Common myeloid progenitor, CD34-positive (primary cell): ENCODE measurements at regions not wholly inside any gene's neighbourhood (a gene's known extent, or its start where the extent isn't known, plus 50 kb on each side); places are given as distances from the start of the nearest gene placed in this dataset.

Source experiments
- CTCF ChIA-PET: fragments of 350-600 bp; sonication (Branson Sonifier 250); formaldehyde crosslinking; loops from one replicate; lab custom pipeline; 2021; ENCODE audit warnings: antibody characterized with exemption; lab: Charles Lee
- POLR2A ChIA-PET: fragments of 350-600 bp; sonication (Branson Sonifier 250); formaldehyde crosslinking; loops from one replicate; lab custom pipeline; 2021; ENCODE audit warnings: antibody characterized with exemption; lab: Charles Lee
- DNase-seq, 3 donors: peaks; one replicate each; pipeline versions ENCODE4 v3.0.0 to v3.0.0-alpha.2; 2013
- H3K27ac ChIP-seq, 2 experiments: 1 replicate in 1 of 2; 2 replicates in 1 of 2; pipeline ENCODE4 v1.7.0; 2013; ENCODE audit warnings: inconsistent platforms in 2 of 2, low read length in 2 of 2, mild to moderate bottlenecking in 2 of 2, low read depth in 1 of 2, moderate library complexity in 1 of 2; ENCODE audit not compliant: severe bottlenecking in 2 of 2, insufficient read depth in 1 of 2, poor library complexity in 1 of 2
- H3K27me3 ChIP-seq, 5 experiments: replicated peaks in 2 of 5; 1 replicate in 3 of 5; 2 replicates in 2 of 5; pipeline versions ENCODE4 v1.6.1 to v1.7.0; 2013; ENCODE audit warnings: low read length in 4 of 5, mild to moderate bottlenecking in 2 of 5, moderate library complexity in 2 of 5, inconsistent platforms in 1 of 5; ENCODE audit not compliant: insufficient read depth in 5 of 5, control insufficient read depth in 4 of 5
- H3K36me3 ChIP-seq, 4 experiments: 1 replicate in 2 of 4; 2 replicates in 2 of 4; pipeline versions ENCODE4 v1.6.1 to v1.7.0; 2013; ENCODE audit warnings: low read length in 3 of 4, control low read depth in 1 of 4, mild to moderate bottlenecking in 1 of 4; ENCODE audit not compliant: control insufficient read depth in 4 of 4, insufficient read depth in 4 of 4
- H3K4me1 ChIP-seq, 4 experiments: 1 replicate in 3 of 4; 2 replicates in 1 of 4; pipeline versions ENCODE4 v1.6.1 to v1.7.1; 2013; ENCODE audit warnings: low read length in 3 of 4, mild to moderate bottlenecking in 3 of 4, control low read depth in 1 of 4, inconsistent platforms in 1 of 4, moderate library complexity in 1 of 4; ENCODE audit not compliant: control insufficient read depth in 4 of 4, insufficient read depth in 4 of 4; ENCODE audit errors: control extremely low read depth in 1 of 4
- H3K4me3 ChIP-seq, 7 experiments: 1 replicate in 4 of 7; 2 replicates in 3 of 7; pipeline versions ENCODE4 v1.5.1 to v1.7.0; 2013; ENCODE audit warnings: mild to moderate bottlenecking in 7 of 7, low read length in 6 of 7, moderate library complexity in 6 of 7, inconsistent platforms in 2 of 7, low read depth in 2 of 7, control low read depth in 1 of 7; ENCODE audit not compliant: insufficient read depth in 4 of 7, control insufficient read depth in 1 of 7; ENCODE audit errors: extremely low read depth in 1 of 7
- H3K9me3 ChIP-seq, 5 experiments: 1 replicate in 4 of 5; 2 replicates in 1 of 5; pipeline versions ENCODE4 v1.6.1 to v1.7.1; 2013; ENCODE audit warnings: low read length in 4 of 5, mild to moderate bottlenecking in 2 of 5, inconsistent platforms in 1 of 5, low read depth in 1 of 5, moderate library complexity in 1 of 5; ENCODE audit not compliant: control insufficient read depth in 4 of 5, insufficient read depth in 2 of 5; ENCODE audit errors: control extremely low read depth in 1 of 5
- WGBS: methylation state at CpG from one replicate; pipeline ENCODE4 v1.1.5; 2013; ENCODE audit not compliant: insufficient coverage; 5-methylcytosine and 5-hydroxymethylcytosine counted together

- Histone ChIP-seq H3K9me3 (no peaks in the 10 kb centered on the region), H3K27me3 (no peaks in the 10 kb centered on the region), H3K4me3 (no peak overlapping the region), H3K4me1 (no peaks in the 10 kb centered on the region), H3K36me3 (no peaks in the 10 kb centered on the region), H3K27ac (no peak overlapping the region)
- CTCF ChIA-PET = interaction anchor here (0.6 to 1.0 kb wide), 2 partner anchors 9 to 531 kb away, joined by 3 read pairs; no protein-coding TSS in a partner anchor
- DNase-seq = no peak
- 60% methylated on average over 1 of the region's 1 CpG for WGBS
- POLR2A ChIA-PET = no interaction called here
These were observed 910.4 kb upstream of the CITED2 start for GRCh38 chr6:140284871-140285270.

- Histone ChIP-seq H3K27ac (no peak overlapping the region), H3K36me3 (no peaks in the 10 kb centered on the region), H3K27me3 (no peaks in the 10 kb centered on the region), H3K9me3 (no peaks in the 10 kb centered on the region), H3K4me3 (no peak overlapping the region), H3K4me1 (no peaks in the 10 kb centered on the region)
- 100% methylated on average over 1 of the region's 2 CpGs for WGBS
- CTCF ChIA-PET = no interaction called here
- POLR2A ChIA-PET = no interaction called here
- DNase-seq = no peak
These were observed 908.7 kb upstream of the CITED2 start for GRCh38 chr6:140283197-140283596.

DNA sequence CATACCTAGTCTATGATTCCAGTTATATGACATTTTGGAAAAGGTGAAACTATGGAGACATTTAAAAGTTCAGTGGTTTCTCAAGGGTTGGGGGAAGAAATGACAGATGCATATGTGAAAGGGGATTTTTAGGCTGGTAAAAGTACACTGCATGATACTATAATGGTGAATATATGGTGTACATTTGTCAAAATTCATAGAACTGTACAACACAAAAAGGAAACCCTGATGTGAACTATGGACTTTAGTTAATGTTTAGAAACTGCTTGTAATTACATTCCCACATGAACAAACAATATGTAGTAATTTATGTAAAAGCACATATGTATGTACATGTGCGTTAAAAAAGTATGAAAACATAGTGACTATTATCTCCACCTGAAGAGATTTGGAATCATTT, 907.3 kb upstream of the CITED2 start:
- no peak overlapping the region for H3K27ac ChIP-seq
- H3K36me3 ChIP-seq = no peaks in the 10 kb centered on the region
- no peak for DNase-seq
- POLR2A ChIA-PET = no interaction called here
- no CpG with 5 or more reads among the region's 1 CpG for WGBS
- no peaks in the 10 kb centered on the region for H3K4me1 ChIP-seq
- H3K9me3 ChIP-seq = no peaks in the 10 kb centered on the region
- H3K27me3 ChIP-seq = no peaks in the 10 kb centered on the region
- CTCF ChIA-PET = no interaction called here
- H3K4me3 ChIP-seq = no peak overlapping the region

DNA sequence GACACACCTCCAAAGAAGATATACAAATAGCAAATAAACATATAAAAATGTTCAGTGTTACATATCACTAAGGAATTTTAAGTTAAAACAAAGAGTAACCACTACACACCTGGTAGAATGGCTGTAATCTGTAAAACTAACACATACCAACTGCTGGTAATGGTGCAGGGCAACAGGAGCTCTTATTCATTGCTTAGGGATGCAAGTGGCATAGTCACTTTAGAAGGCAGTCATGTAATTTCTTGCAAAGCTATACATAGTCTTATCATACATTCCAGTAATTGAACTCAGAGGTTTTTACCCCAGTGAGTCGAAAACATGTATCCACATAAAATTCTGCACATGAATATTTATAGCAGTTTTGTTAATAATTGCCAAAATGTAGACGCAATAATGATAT, 906.8 kb upstream of the CITED2 start:
- Histone ChIP-seq H3K27ac (no peak overlapping the region), H3K4me1 (no peaks in the 10 kb centered on the region), H3K27me3 (no peaks in the 10 kb centered on the region), H3K9me3 (no peaks in the 10 kb centered on the region), H3K4me3 (no peak overlapping the region), H3K36me3 (no peaks in the 10 kb centered on the region)
- no CpG with 5 or more reads among the region's 2 CpGs for WGBS
- POLR2A ChIA-PET = no interaction called here
- CTCF ChIA-PET = no interaction called here
- no peak for DNase-seq

DNA sequence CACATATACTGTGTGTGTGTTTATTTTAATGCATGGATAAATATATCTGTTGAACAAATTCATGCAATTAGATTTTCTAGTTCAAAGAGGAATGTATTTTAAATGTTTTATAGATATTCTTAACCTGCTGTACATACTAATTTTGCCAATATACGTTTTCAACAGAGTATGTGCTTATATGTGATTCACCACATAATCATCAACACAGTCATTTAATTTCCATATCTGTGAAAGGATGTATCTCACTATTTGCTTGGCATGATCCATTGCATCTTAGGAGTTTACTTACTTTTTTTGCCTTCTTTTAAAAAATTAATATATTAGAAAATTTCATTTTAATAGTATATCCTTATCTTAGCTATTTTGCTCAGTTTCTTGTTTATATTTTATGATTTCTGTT, 902.3 kb upstream of the CITED2 start:
- no CpG with 5 or more reads among the region's 1 CpG for WGBS
- Histone ChIP-seq H3K27me3 (no peaks in the 10 kb centered on the region), H3K9me3 (no peaks in the 10 kb centered on the region), H3K4me1 (no peaks in the 10 kb centered on the region), H3K4me3 (no peak overlapping the region), H3K27ac (no peak overlapping the region), H3K36me3 (no peaks in the 10 kb centered on the region)
- POLR2A ChIA-PET = no interaction called here
- CTCF ChIA-PET = no interaction called here
- DNase-seq = no peak

- H3K4me3 ChIP-seq = no peak overlapping the region
- WGBS = no CpG with 5 or more reads among the region's 1 CpG
- no peaks in the 10 kb centered on the region for H3K27me3 ChIP-seq
- POLR2A ChIA-PET = no interaction called here
- CTCF ChIA-PET = interaction anchor here (0.7 kb wide), 1 partner anchor 9 kb away, joined by 3 read pairs; no protein-coding TSS in a partner anchor
- H3K36me3 ChIP-seq = no peaks in the 10 kb centered on the region
- DNase-seq = no peak
- no peak overlapping the region for H3K27ac ChIP-seq
- H3K4me1 ChIP-seq = no peaks in the 10 kb centered on the region
- H3K9me3 ChIP-seq = no peaks in the 10 kb centered on the region
These were observed 901.7 kb upstream of the CITED2 start for GRCh38 chr6:140276133-140276532.

GRCh38 chr6:140275725-140276124, 901.3 kb upstream of the CITED2 start:
- H3K4me3 ChIP-seq = no peak overlapping the region
- no peaks in the 10 kb centered on the region for H3K4me1 ChIP-seq
- no peak for DNase-seq
- no peaks in the 10 kb centered on the region for H3K9me3 ChIP-seq
- no peaks in the 10 kb centered on the region for H3K27me3 ChIP-seq
- POLR2A ChIA-PET = no interaction called here
- no peak overlapping the region for H3K27ac ChIP-seq
- CTCF ChIA-PET = interaction anchor here (0.7 kb wide), 1 partner anchor 10 kb away, joined by 3 read pairs; no protein-coding TSS in a partner anchor
- H3K36me3 ChIP-seq = no peaks in the 10 kb centered on the region
